ENCODE measurements at regions not wholly inside any gene's neighbourhood (a gene's known extent, or its start where the extent isn't known, plus 50 kb on each side); places are given as distances from the start of the nearest gene placed in this dataset.

DNA sequence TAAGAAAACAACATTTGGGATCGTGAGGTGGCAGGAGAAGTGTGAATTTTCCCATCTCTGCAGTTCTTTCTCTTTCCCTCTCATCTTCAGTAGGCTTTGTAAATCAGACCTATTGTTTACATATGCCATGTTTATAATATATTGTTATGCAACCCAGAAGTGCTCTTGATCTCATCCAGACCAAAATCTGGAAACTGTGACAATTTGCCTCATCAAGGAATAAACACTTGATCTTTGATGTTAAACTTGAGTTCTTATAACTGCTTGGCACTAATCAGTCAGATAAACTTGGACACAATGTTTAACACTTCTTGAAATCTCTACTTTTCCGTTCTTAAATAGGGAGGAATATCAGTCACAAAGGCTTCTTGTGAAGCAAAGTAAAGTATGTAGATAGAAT lies 384.7 kb downstream of the DMRT2 start:
- Histone ChIP-seq H4K20me1 (no peaks in the 10 kb centered on the region), H3K9me3 (no peaks in the 10 kb centered on the region), H3K4me1 (no peaks in the 10 kb centered on the region), H3K4me3 (no peak overlapping the region), H3K4me2 (no peak overlapping the region), H3K27me3 (no peaks in the 10 kb centered on the region), H3K27ac (no peak overlapping the region), H3K9ac (no peak overlapping the region), H3K36me3 (no peaks in the 10 kb centered on the region)
- no peak for TF ChIP-seq Cebpa-rat (IDR thresholded peaks at IDR 0.05)

- no peak overlapping the region for H3K27ac ChIP-seq
- H3K9ac ChIP-seq = no peak overlapping the region
- H3K4me2 ChIP-seq = no peak overlapping the region
- H3K4me1 ChIP-seq = no peaks in the 10 kb centered on the region
- no peaks in the 10 kb centered on the region for H3K27me3 ChIP-seq
- H4K20me1 ChIP-seq = no peaks in the 10 kb centered on the region
- H3K9me3 ChIP-seq = no peaks in the 10 kb centered on the region
- H3K36me3 ChIP-seq = no peaks in the 10 kb centered on the region
- H3K4me3 ChIP-seq = no peak overlapping the region
- TF ChIP-seq Cebpa-rat (IDR thresholded peaks at IDR 0.05) = no peak
These were observed 390.1 kb downstream of the DMRT2 start for GRCh38 chr9:1440256-1440655.

DNA sequence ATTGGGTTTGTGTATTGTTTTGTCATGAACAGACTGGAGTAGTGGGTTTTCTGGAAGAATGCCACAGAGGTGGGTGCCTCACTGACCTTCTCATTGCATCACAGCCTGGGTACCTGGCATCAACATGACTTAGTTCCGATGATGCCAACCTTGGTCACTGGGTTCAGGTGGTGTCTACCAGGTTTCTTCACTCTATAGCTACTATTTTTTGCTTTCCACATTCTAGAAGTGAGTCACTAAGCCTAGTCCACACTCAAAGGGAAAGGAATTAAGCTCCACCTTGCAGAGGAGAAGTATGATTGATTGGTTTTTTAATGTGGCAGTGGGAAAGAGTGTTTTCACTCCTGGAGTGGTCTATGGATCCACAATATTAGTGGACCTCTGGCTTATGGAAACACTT lies 391.9 kb downstream of the DMRT2 start:
- TF ChIP-seq Cebpa-rat (IDR thresholded peaks at IDR 0.05) = no peak
- H3K9me3 ChIP-seq = no peaks in the 10 kb centered on the region
- no peaks in the 10 kb centered on the region for H4K20me1 ChIP-seq
- H3K4me2 ChIP-seq = no peak overlapping the region
- H3K27ac ChIP-seq = no peak overlapping the region
- H3K9ac ChIP-seq = no peak overlapping the region
- H3K4me1 ChIP-seq = no peaks in the 10 kb centered on the region
- no peak overlapping the region for H3K4me3 ChIP-seq
- H3K27me3 ChIP-seq = no peaks in the 10 kb centered on the region
- H3K36me3 ChIP-seq = no peaks in the 10 kb centered on the region

GRCh38 chr9:1443450-1443849 lies 393.3 kb downstream of the DMRT2 start:
- Histone ChIP-seq H4K20me1 (no peaks in the 10 kb centered on the region), H3K4me3 (no peak overlapping the region), H3K9me3 (no peaks in the 10 kb centered on the region), H3K27ac (no peak overlapping the region), H3K36me3 (no peaks in the 10 kb centered on the region), H3K9ac (no peak overlapping the region), H3K27me3 (no peaks in the 10 kb centered on the region), H3K4me2 (no peak overlapping the region), H3K4me1 (no peaks in the 10 kb centered on the region)
- no peak for TF ChIP-seq Cebpa-rat (IDR thresholded peaks at IDR 0.05)

DNA sequence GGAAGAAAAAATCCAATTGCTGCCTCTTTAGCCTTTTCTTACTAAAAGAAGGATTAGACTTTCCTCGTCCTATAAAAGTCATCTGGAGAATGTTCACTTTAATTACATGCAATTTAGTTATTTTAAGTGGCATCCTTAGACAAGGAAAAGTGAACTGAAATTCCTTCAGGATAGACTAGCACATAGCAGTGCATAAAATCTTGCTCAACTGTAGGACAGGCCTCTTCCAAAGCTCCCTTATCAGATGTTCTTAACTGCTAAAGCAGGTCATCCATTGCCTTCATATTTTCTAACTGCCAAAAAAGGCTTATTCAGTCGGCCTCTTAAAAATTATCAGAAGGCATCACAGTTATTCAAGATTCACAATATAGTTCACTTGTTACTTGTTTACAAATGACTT lies 396.5 kb downstream of the DMRT2 start:
- TF ChIP-seq Cebpa-rat (IDR thresholded peaks at IDR 0.05) = no peak
- H3K9me3 ChIP-seq = no peaks in the 10 kb centered on the region
- H3K27ac ChIP-seq = no peak overlapping the region
- H3K9ac ChIP-seq = no peak overlapping the region
- no peak overlapping the region for H3K4me2 ChIP-seq
- no peaks in the 10 kb centered on the region for H3K27me3 ChIP-seq
- no peaks in the 10 kb centered on the region for H4K20me1 ChIP-seq
- no peak overlapping the region for H3K4me3 ChIP-seq
- H3K36me3 ChIP-seq = no peaks in the 10 kb centered on the region
- no peaks in the 10 kb centered on the region for H3K4me1 ChIP-seq

GRCh38 chr9:1453636-1454035 lies 403.5 kb downstream of the DMRT2 start:
- Histone ChIP-seq H3K9me3 (no peaks in the 10 kb centered on the region), H3K36me3 (no peaks in the 10 kb centered on the region), H3K4me1 (0 out of 2 replicates have a peak, but pooled peaks cover 11% of the 10 kb centered on the region), H3K27ac (no peak overlapping the region), H4K20me1 (no peaks in the 10 kb centered on the region), H3K4me2 (no peak overlapping the region), H3K9ac (no peak overlapping the region), H3K27me3 (no peaks in the 10 kb centered on the region), H3K4me3 (no peak overlapping the region)
- TF ChIP-seq Cebpa-rat (IDR thresholded peaks at IDR 0.05) = no peak

GRCh38 chr9:1454211-1454610 lies 404.1 kb downstream of the DMRT2 start:
- Histone ChIP-seq H3K9ac (no peak overlapping the region), H3K9me3 (no peaks in the 10 kb centered on the region), H3K36me3 (no peaks in the 10 kb centered on the region), H4K20me1 (no peaks in the 10 kb centered on the region), H3K27ac (no peak overlapping the region), H3K4me2 (no peak overlapping the region), H3K4me1 (0 out of 2 replicates have a peak, but pooled peaks cover 11% of the 10 kb centered on the region), H3K4me3 (no peak overlapping the region), H3K27me3 (no peaks in the 10 kb centered on the region)
- no peak for TF ChIP-seq Cebpa-rat (IDR thresholded peaks at IDR 0.05)

- Histone ChIP-seq H3K4me1 (0 out of 2 replicates have a peak, but pooled peaks cover 11% of the 10 kb centered on the region), H3K36me3 (no peaks in the 10 kb centered on the region), H3K27me3 (no peaks in the 10 kb centered on the region), H3K4me2 (0 out of 2 replicates have a peak overlapping the region, but pooled peaks have one; percentile 2), H3K27ac (no peak overlapping the region), H4K20me1 (no peaks in the 10 kb centered on the region), H3K9ac (no peak overlapping the region), H3K4me3 (no peak overlapping the region), H3K9me3 (no peaks in the 10 kb centered on the region)
- no peak for TF ChIP-seq Cebpa-rat (IDR thresholded peaks at IDR 0.05)
These were observed 404.6 kb downstream of the DMRT2 start for GRCh38 chr9:1454616-1455347.

DNA sequence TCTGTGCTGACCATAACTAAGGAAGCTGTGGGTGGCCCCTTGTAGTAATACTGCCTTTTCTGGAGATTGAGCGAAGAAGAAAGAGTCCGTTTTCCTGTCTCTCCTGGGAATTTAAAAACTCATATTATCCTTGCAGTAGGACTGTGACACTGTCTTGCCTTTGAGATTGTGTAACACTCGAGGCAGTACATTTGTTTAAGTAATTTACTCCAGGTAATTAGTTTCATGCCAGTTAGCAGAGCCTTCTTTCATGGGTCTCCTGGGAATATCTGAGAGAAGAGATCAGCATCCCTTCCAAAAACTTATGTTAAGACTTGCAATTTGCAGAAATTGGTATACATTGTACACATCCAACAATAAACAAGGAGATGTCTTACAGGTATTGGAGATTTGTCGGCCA lies 405.6 kb downstream of the DMRT2 start:
- no peak for TF ChIP-seq Cebpa-rat (IDR thresholded peaks at IDR 0.05)
- H3K36me3 ChIP-seq = no peaks in the 10 kb centered on the region

DNA sequence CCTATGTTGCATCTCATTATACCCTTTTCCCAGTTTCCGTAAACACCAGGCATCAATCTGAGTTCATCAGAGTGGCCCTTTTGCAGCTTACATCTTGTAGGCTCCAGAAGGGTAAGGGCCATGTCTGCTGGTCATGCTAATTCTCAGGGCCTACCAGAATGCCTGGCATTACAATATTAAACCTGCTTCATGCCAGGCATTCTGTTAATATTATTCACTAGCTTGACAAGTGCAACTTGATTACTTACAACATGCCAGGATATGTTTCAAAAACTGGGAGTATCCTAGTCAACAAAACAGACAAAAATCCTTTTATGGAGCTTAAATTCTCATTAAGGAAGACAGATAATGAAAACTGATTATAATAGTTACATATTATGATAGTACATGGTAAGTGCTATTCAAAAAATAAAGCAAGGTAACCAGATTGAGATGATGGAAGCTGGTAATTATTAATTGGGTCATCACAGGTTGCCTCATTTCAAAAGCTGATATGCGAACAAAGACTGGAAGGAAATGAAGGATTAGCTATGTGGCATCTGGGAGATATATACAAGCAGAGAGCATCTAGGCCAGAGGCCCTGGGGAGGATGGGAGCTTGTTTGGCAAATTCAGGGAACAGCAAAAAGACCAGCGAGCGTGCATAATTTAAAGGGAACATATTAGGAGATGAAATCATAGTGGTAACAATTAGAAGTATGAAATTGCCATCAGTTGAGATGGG lies 406.3 kb downstream of the DMRT2 start:
- H3K4me2 ChIP-seq = no peak overlapping the region
- no peak for TF ChIP-seq Cebpa-rat (IDR thresholded peaks at IDR 0.05)
- no peaks in the 10 kb centered on the region for H4K20me1 ChIP-seq
- H3K27me3 ChIP-seq = no peaks in the 10 kb centered on the region
- no peak overlapping the region for H3K4me3 ChIP-seq
- H3K27ac ChIP-seq = no peak overlapping the region
- H3K9me3 ChIP-seq = no peaks in the 10 kb centered on the region
- H3K36me3 ChIP-seq = no peaks in the 10 kb centered on the region
- 0 out of 2 replicates have a peak, but pooled peaks cover 11% of the 10 kb centered on the region for H3K4me1 ChIP-seq
- H3K9ac ChIP-seq = no peak overlapping the region

More for the DNA sequence above, 405.6 kb downstream of the DMRT2 start:
- H4K20me1 ChIP-seq = no peaks in the 10 kb centered on the region
- no peak overlapping the region for H3K27ac ChIP-seq
- 0 out of 2 replicates have a peak, but pooled peaks cover 11% of the 10 kb centered on the region for H3K4me1 ChIP-seq
- no peak overlapping the region for H3K4me3 ChIP-seq
- H3K9me3 ChIP-seq = no peaks in the 10 kb centered on the region
- H3K9ac ChIP-seq = no peak overlapping the region
- no peaks in the 10 kb centered on the region for H3K27me3 ChIP-seq
- H3K4me2 ChIP-seq = no peak overlapping the region
